NCI-H1930 (cell line): ENCODE measurements at regions not wholly inside any gene's neighbourhood (a gene's known extent, or its start where the extent isn't known, plus 50 kb on each side); places are given as distances from the start of the nearest gene placed in this dataset.
"Not testable (repeated sequence)": the region's sequence is repeated elsewhere in the genome, so short reads cannot be mapped to it uniquely, and the experiment has no call there.

Experiments used
- DNase-seq, 2 experiments: peaks; one replicate each; lab custom pipeline; 2025; lab: John Stamatoyannopoulos, UW

DNA sequence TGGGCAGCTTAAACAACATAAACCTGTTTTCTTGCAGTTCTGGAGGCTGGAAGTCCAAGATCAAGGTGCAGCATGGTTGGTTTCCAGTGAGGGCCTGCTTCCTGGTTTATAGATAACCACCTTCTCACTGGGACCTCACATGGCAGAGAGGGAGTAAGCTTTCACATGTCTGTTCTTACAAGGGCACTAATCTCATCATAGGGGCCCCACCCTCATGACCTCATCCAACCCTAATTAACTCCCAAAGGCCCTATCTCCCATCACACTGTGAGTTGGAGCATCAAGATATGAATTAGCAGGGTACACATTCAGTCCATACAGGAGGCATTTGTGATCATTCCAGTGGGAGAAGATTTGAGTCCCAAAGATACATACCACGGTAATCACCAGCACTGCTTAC, 50.5 kb upstream of the GRIN2A start:
- no peak for DNase-seq

DNA sequence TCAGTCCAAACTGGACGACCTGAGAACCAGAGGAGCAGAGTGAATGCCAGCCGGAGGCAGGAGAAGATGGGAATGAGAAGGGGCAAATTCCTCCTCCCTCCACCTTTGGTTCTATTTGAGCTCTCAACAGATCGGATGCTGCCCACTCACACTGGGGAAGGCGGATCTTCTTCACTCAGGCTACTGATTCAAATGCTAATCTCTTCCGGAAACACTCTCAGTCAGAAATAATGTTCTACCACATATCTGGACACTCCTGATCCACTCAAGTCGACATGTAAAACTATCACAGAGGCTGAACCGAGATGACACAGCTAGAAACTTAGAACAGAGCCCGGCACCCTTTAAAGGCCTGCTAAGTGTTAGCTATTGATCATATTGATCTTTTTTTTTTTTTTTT, 57.4 kb upstream of the GRIN2A start:
- DNase-seq, result no peak

GRCh38 chr16:10240854-10241613, 58.8 kb upstream of the GRIN2A start:
- DNase-seq, result no peak

GRCh38 chr16:10242097-10242496, 59.9 kb upstream of the GRIN2A start:
- no peak for DNase-seq

DNA sequence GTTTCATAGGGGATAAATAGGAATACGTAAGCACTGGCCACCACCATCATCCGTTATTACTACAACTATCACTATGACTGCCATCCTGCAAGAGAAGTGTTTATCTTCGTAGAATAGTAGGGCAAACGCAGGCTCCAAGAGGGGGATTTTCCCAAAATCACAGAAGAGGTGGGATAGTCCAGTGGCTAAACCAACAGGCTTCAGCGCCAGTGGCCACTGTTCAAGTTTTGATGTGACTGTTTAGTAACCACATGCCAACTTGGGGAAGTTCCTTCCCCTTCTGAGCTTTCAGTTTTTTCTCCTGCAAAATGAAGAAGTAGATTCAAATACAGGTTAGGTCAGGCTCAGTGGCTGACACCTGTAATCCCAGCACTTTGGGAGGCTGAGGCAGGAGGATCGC, 60.7 kb upstream of the GRIN2A start:
- no peak for DNase-seq

DNA sequence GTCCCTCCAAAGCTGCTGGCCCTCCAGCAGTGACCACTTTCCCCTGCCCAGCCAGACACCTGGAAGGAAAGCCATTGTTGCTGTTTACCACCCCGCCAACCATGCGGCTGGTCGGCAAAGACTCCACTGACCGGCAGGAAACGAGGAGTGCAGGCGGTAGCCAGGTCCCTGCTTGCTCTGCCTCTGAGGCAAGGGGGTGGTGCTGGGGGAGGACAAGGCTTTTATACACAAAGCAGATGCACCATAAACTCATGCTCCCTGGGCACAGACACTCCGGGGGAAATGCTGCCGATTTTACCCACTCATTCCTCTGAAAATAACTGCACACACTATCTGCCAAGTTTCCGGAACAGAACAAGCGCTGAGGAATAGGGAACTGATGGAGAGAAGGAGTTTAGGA, 62.8 kb upstream of the GRIN2A start:
- no peak for DNase-seq

- DNase-seq, result no peak
Observed at GRCh38 chr16:10250137-10250828, 68.1 kb upstream of the GRIN2A start.

DNA sequence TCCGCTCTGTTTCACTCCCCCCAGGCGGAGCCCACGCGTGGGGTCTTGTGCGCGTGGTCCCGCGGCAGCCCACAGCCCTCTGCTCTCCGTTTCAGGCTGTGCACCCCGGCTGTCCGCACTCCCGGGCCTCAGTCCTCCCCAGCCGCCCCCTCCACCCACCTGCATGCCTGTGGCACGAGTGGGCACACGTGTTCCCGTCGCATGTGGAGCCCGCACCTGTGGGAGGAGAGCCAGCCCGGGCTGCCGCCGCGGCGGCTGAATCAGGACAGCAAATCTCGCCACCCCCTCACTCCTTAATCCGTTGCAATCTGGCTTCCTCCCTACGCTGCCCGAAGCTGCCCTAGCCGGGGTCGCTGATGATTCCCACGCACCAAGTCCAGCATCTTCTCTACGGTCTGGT, 69.9 kb upstream of the GRIN2A start:
- DNase-seq, result no peak

DNA sequence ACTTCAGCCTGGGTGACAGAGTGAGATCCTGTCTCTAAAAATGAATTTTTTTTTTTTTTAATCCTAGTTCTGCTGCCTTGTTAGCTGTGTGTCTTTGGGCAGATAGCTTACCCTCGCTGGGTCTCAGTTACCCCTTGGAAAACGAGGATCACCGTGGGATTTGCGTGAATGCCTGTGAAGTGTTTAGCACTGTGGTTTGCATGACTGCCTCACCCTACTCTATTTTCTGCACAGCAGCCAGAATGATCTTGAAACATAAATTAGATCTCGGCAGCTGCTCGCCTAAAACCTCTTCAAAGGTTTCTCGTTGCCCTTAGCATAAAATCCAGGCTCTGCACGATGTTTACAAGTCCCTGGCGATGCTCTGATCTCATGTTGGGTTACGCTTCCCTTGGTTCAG, 71.2 kb upstream of the GRIN2A start:
- DNase-seq, result no peak

DNA sequence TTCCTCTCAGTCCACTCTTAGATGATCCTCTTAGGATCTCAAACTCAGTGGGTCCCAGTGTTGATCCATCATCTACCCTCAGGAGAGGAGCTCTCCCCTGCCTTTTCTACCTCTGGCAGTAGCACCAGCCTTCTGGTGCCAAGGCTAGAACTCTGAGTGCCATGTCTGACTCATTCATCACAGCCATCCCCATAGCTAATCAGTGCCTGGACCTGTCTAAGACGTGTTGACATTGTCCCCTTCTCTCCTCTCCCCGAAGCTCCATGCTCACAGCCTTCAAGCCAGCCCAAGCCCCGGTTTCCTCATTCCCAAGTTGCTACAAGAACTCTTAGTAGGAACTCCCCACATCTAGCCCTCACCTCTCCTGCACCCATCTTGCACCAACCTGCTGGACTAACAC, 73.5 kb upstream of the GRIN2A start:
- DNase-seq, result no peak

DNA sequence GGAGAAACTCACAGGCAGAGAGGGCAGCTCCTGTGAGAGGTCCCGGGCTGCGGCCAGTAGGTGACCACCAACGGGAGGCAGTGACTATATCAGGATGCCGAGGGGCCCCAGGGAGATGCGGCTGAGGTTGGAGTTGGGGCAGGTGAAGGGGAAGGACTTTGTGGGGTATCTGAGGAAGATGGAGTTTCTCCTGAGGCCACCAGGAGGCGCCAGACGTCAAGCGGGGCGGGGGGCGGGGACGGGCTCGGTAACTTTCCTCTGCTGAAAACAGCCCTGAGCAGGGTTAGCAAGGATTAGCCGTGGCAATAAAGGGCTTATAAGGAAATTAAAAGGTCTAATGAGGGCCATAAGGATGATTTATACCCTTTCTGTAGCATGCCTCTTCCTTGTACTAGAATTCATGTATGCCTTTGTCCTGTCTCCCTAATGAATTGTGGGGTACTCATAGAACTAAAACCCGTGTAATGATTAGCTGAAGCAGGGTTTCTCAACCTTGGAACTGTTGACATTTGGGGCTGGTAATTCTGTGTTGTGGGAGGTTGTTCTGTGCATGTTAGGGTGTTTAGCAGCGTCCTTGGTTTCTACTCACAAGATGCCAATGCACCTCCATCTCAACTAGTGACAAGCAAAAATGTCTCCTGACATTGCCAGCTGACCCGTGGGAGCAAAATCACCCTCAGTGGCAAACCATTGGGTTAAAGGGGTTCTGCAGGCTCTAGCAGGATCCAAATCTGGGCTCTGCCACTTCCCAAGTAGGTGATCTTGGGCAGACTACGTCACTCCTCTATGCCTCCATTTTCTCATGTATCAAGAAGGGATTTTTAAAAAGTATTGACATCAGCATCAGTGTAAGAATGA, 74.8 kb upstream of the GRIN2A start:
- peak in 1 of 2 experiments; percentile 3 for DNase-seq

- DNase-seq, result not testable (repeated sequence)
Observed at GRCh38 chr16:10257642-10258251, 75.5 kb upstream of the GRIN2A start.

GRCh38 chr16:10258930-10259603, 76.8 kb upstream of the GRIN2A start:
- DNase-seq, result not testable (repeated sequence)

DNA sequence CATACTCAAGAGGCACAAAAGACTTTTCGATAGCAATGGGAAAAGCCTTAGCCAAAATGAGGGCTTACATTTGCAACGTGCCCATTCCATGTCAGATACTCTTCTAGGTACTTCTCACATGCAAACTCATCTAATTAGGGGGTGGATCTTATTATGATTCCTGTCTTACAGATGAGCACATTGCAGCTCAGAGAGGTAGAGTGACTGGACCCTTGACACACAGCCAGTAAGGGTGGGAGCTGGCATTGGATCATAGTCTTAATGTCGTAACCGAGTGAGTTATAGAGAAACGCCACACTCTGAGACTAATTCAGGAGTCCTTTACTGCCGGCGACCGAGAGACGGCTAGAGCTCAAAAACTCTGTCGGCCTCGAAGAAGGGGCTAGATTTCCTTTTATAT, 78.8 kb upstream of the GRIN2A start:
- DNase-seq, result no peak

- DNase-seq, result not testable (repeated sequence)
Observed at GRCh38 chr16:10261526-10261925, 79.3 kb upstream of the GRIN2A start.

- DNase-seq, result no peak
Observed at GRCh38 chr16:10262377-10263132, 80.3 kb upstream of the GRIN2A start.

GRCh38 chr16:10265770-10266615, 83.8 kb upstream of the GRIN2A start:
- DNase-seq, result no peak

DNA sequence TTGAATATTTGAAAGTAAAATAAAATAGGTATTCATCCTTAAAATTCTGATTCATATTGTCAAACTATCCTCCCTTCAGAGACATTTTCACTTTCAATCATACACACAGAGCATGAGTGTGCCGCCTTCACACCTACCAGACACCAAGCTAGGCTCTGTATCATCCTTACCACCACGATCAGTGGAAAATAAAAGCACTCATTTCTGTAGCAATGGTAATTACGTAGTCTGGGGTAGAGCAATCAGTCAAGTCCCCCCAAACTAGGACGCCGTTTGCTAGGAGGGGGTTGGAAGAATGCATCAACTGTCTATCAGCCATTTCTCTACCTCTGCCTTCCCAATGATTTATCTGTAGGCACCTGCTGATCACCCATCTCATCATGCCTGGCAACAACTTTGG, 84.6 kb upstream of the GRIN2A start:
- no peak for DNase-seq

GRCh38 chr16:10269632-10270031, 87.4 kb upstream of the GRIN2A start:
- DNase-seq, result no peak

GRCh38 chr16:10272250-10272854, 90.1 kb upstream of the GRIN2A start:
- not testable (repeated sequence) for DNase-seq
